ENCODE measurements at regions not wholly inside any gene's neighbourhood (a gene's known extent, or its start where the extent isn't known, plus 50 kb on each side); places are given as distances from the start of the nearest gene placed in this dataset.
A peak's percentile ranks its signal among the peaks of the same experiment; 100 is the strongest.
"Not testable (repeated sequence)": the region's sequence is repeated elsewhere in the genome, so short reads cannot be mapped to it uniquely, and the experiment has no call there.

DNA sequence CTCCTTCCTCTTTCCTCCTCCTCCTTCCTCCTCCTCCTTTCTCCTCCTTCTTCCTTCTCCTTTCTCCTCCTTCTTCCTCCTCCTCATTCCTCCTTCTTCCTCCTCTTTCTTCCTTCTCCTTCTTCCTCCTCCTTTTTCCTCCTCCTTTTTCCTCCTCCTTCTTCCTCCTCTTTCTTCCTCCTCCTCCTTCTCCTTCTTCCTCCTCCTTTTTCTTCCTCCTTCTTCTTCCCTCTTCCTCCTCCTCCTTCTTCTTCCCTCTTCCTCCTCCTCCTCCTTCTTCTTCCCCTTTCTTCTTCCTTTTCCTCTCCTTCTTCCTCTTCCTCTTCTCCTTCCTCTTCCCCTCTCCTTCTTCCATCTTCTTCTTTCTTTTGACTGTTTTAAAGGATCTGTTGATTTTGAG, 538.8 kb downstream of the TMEM38B start:
- no peak overlapping the region for H3K4me3 ChIP-seq (replicated peaks; ENCODE audit: low read depth, low read length)
- no peak for DNase-seq (ENCODE audit: extremely low read depth, low read depth)
- TF ChIP-seq, protein P1, sequence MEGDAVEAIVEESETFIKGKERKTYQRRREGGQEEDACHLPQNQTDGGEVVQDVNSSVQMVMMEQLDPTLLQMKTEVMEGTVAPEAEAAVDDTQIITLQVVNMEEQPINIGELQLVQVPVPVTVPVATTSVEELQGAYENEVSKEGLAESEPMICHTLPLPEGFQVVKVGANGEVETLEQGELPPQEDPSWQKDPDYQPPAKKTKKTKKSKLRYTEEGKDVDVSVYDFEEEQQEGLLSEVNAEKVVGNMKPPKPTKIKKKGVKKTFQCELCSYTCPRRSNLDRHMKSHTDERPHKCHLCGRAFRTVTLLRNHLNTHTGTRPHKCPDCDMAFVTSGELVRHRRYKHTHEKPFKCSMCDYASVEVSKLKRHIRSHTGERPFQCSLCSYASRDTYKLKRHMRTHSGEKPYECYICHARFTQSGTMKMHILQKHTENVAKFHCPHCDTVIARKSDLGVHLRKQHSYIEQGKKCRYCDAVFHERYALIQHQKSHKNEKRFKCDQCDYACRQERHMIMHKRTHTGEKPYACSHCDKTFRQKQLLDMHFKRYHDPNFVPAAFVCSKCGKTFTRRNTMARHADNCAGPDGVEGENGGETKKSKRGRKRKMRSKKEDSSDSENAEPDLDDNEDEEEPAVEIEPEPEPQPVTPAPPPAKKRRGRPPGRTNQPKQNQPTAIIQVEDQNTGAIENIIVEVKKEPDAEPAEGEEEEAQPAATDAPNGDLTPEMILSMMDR (IDR thresholded peaks at IDR 0.05; ENCODE audit: low read depth, low read length, missing control alignments): no peak

DNA sequence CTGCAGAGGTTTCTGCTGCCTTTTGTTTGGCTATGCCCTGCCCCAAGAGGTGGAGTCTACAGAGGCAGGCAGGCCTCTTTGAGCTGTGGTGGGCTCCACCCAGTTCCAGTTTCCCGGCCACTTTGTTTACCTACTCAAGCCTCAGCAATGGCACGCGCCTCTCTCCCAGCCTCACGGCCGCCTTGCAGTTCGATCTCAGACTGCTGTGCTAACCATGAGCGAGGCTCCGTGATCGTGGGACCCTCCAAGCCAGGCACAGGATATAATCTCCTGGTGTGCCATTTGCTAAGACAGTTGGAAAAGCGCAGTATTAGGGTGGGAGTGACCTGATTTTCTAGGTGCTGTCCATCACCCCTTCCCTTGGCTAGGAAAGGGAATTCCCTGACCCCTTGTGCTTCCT, 566.6 kb downstream of the TMEM38B start:
- not testable (repeated sequence) for DNase-seq (ENCODE audit: extremely low read depth, low read depth); H3K4me3 ChIP-seq (replicated peaks; ENCODE audit: low read depth, low read length)

DNA sequence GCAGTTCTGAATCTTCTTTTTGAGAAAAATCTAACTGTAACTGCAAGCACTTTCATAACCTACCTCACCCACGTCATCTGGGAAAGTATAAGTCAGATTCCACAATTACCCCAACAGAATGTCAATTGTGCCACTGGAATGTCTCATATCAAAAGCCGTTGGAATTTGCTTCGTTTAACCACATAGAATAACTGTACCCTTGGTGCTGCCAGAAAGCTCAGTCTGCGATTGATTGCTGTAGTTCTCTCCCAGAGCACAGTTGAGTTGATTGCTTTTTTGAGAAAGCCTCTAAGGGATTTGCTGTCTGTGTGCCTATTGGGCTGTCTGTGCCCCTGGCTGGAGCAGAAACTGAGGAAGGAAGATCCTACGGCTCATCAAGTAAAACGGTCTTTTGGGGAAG, 583.6 kb downstream of the TMEM38B start:
- DNase-seq (ENCODE audit: extremely low read depth, low read depth): no peak
- TF ChIP-seq, protein P1 (IDR thresholded peaks at IDR 0.05; ENCODE audit: low read depth, low read length, missing control alignments): no peak
- H3K4me3 ChIP-seq (replicated peaks; ENCODE audit: low read depth, low read length): no peak overlapping the region

DNA sequence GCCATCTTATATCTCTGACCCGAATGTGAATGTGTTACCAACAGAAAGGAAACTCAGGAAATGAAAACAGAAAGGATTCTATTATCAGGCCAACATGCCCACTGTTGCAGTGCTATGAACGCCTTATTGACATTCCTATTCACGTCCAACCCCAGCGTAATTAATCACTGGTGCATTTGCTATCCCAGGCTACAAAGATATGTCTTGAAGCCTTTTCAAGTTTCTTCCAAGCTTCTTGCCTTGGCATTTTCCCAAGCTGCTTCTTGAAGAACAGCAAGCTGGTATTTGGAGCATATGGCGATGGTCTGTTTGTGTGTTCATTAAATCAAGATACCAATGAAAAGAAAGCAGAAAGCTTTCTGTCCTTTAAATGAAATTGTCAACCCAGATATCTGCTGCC, 579.2 kb upstream of the ZNF462 start:
- DNase-seq (ENCODE audit: extremely low read depth, low read depth): no peak
- H3K4me3 ChIP-seq (replicated peaks; ENCODE audit: low read depth, low read length): no peak overlapping the region
- TF ChIP-seq, protein P1 (IDR thresholded peaks at IDR 0.05; ENCODE audit: low read depth, low read length, missing control alignments): no peak

DNA sequence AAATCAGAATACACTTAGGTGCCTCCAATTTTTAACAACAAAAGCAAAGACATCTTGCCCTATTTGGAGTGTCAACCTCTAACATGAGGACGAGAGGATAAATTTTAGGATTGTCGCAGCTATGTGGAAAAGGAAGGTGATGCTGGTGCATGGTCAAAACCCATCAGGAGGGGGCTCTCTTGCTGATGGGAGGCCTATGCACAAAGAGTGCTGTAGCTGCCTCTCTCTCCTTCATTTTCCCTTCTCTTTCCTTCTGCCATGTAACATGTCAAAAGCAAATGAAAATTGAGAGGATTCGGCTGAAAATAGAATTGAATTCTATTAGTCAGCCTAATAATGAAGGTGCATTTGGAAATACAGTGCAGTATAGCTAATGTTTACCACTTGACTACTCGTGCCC, 578.7 kb upstream of the ZNF462 start:
- TF ChIP-seq, protein P1 (IDR thresholded peaks at IDR 0.05; ENCODE audit: low read depth, low read length, missing control alignments): peak; percentile 20
- H3K4me3 ChIP-seq (replicated peaks; ENCODE audit: low read depth, low read length): no peak overlapping the region
- no peak for DNase-seq (ENCODE audit: extremely low read depth, low read depth)

DNA sequence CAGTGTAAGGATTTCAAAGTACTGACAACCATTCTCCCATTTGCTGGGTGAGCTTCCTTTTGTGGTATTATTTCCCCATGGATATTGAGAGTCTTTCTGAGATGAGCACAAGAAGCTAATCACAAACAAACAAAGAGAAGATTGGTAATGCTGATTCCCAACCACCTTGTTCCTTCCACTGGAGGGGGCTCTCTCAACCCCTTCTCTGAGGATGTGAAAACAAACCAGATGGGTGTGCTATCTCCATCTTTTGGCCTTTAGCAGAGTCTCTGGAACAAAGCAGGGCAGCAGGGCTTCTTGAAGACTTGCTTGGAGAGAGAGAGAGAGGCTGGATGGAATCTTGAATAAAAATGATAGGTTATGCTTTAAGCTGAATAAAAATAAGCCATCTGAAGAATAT, 576.7 kb upstream of the ZNF462 start:
- no peak for DNase-seq (ENCODE audit: extremely low read depth, low read depth)
- H3K4me3 ChIP-seq (replicated peaks; ENCODE audit: low read depth, low read length): no peak overlapping the region
- TF ChIP-seq, protein P1 (IDR thresholded peaks at IDR 0.05; ENCODE audit: low read depth, low read length, missing control alignments): peak; percentile 46

DNA sequence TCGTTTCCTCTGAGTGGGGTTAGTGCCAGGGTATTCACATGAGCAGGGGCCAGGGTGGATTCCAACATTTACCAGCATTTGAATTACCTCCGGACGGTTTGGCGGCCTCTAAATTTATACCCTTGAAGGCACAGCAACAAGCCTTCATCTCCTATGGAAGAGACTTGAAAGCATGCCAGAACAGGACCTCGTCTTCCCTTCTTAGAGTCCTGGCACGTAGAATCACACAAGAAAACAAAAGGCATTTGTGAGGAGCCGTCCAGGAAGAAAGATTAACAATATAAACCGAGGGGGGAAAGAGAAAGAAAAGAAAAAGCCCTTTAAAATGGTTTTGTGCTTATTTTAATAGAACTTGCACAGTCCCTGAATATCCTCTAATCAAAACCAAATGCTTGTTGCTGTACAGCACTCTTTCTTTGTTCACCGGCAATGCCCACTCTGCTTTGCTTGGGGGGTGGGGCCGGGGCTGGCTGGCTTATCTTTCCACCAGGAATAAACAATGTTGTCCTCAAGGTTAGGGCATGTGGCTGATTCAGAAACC, 575.8 kb upstream of the ZNF462 start:
- TF ChIP-seq, protein P1 (IDR thresholded peaks at IDR 0.05; ENCODE audit: low read depth, low read length, missing control alignments): no peak
- peak overlapping the region; percentile 18; the same call in 1 of the 2 replicates for H3K4me3 ChIP-seq (replicated peaks; ENCODE audit: low read depth, low read length)
- no peak for DNase-seq (ENCODE audit: extremely low read depth, low read depth)
